Smooth muscle cell (in vitro differentiated cells): ENCODE measurements at regions not wholly inside any gene's neighbourhood (a gene's known extent, or its start where the extent isn't known, plus 50 kb on each side); places are given as distances from the start of the nearest gene placed in this dataset.

Experiments used
- DNase-seq: peaks from one replicate; lab custom pipeline; 2025; ENCODE audit not compliant: unreplicated experiment; lab: John Stamatoyannopoulos, UW
- H2AFZ ChIP-seq: fragments of 200-600 bp; sonication (generic); 2 replicates; pipeline ENCODE4 v1.6.0; 2016; ENCODE audit warnings: antibody characterized with exemption, low read depth, mild to moderate bottlenecking
- H3F3A ChIP-seq: fragments of 200-600 bp; sonication (generic); 2 replicates; pipeline ENCODE4 v1.6.0; 2017; ENCODE audit warnings: antibody characterized with exemption, low read depth
- H3K27ac ChIP-seq: fragments of 200-600 bp; sonication (generic); 2 replicates; pipeline ENCODE4 v1.5.1; 2016; ENCODE audit warnings: low read depth, mild to moderate bottlenecking
- H3K27me3 ChIP-seq: fragments of 200-600 bp; sonication (generic); 2 replicates; pipeline ENCODE4 v1.6.1; 2016; ENCODE audit warnings: low read depth, mild to moderate bottlenecking
- H3K36me3 ChIP-seq: fragments of 200-600 bp; sonication (generic); 2 replicates; pipeline ENCODE4 v1.5.1; 2016; ENCODE audit warnings: low read depth
- H3K4me1 ChIP-seq: fragments of 200-600 bp; sonication (generic); 2 replicates; pipeline ENCODE4 v1.5.1; 2016; ENCODE audit warnings: low read depth
- H3K4me2 ChIP-seq: fragments of 200-600 bp; sonication (generic); 2 replicates; pipeline ENCODE4 v1.6.0; 2016; ENCODE audit warnings: mild to moderate bottlenecking
- H3K4me3 ChIP-seq: fragments of 200-600 bp; sonication (generic); 2 replicates; pipeline ENCODE4 v1.5.1; 2016; ENCODE audit warnings: mild to moderate bottlenecking
- H3K79me2 ChIP-seq: fragments of 200-600 bp; sonication (generic); 2 replicates; pipeline ENCODE4 v1.6.0; 2016; ENCODE audit warnings: low read depth, mild to moderate bottlenecking
- H3K9ac ChIP-seq: fragments of 200-600 bp; sonication (generic); 2 replicates; pipeline ENCODE4 v1.6.0; 2016; ENCODE audit warnings: low read depth
- H3K9me3 ChIP-seq: fragments of 200-600 bp; sonication (generic); replicated peaks from 2 replicates; pipeline ENCODE4 v1.5.1; 2016; ENCODE audit warnings: low read depth
- H4K20me1 ChIP-seq: fragments of 200-600 bp; sonication (generic); 2 replicates; pipeline ENCODE4 v1.6.0; 2016; ENCODE audit warnings: low read depth
- WGBS: methylation state at CpG from one replicate; pipeline ENCODE4 v1.1.7; 2016; ENCODE audit warnings: low lambda C conversion rate; 5-methylcytosine and 5-hydroxymethylcytosine counted together
- TF ChIP-seq, protein P1 (sequence below): fragments of 200-600 bp; sonication (generic); IDR thresholded peaks from 2 replicates; pipeline ENCODE4 v1.5.1; 2017; ENCODE audit warnings: borderline replicate concordance, mild to moderate bottlenecking, antibody characterized with exemption; ENCODE audit not compliant: insufficient read depth, poor library complexity, severe bottlenecking

DNA sequence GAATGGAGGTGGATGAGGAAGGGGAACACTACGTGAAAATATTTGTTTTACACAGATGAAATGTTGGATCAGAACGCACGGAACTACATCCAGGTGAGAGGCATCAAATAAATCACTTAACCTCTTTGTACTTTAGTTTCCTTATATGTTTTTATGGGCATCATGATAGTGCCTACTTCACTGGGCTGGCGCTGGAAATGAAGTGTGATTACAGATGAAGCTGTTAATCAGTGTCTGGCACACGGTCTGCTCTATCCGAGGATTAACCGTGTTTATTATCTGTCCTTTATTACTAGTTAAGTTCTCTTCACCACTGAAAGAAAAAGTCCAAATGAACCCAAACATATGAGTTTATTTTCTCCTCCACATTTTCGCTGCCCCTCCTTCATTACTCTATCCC is 96.0 kb upstream of the TRABD2B start:
- DNase-seq = no peak
- Histone ChIP-seq H3K9ac (no peak overlapping the region), H3K27me3 (peaks cover 43% of the 10 kb centered on the region), H3K27ac (no peak overlapping the region), H3K36me3 (no peaks in the 10 kb centered on the region), H3K4me2 (no peak overlapping the region), H2AFZ (no peak overlapping the region), H4K20me1 (no peaks in the 10 kb centered on the region), H3K4me1 (no peaks in the 10 kb centered on the region), H3F3A (no peaks in the 10 kb centered on the region), H3K79me2 (no peaks in the 10 kb centered on the region), H3K4me3 (no peak overlapping the region), H3K9me3 (no peaks in the 10 kb centered on the region)
- TF ChIP-seq, protein P1, sequence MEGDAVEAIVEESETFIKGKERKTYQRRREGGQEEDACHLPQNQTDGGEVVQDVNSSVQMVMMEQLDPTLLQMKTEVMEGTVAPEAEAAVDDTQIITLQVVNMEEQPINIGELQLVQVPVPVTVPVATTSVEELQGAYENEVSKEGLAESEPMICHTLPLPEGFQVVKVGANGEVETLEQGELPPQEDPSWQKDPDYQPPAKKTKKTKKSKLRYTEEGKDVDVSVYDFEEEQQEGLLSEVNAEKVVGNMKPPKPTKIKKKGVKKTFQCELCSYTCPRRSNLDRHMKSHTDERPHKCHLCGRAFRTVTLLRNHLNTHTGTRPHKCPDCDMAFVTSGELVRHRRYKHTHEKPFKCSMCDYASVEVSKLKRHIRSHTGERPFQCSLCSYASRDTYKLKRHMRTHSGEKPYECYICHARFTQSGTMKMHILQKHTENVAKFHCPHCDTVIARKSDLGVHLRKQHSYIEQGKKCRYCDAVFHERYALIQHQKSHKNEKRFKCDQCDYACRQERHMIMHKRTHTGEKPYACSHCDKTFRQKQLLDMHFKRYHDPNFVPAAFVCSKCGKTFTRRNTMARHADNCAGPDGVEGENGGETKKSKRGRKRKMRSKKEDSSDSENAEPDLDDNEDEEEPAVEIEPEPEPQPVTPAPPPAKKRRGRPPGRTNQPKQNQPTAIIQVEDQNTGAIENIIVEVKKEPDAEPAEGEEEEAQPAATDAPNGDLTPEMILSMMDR = no peak
- 59% methylated on average over 8 of the region's 8 CpGs for WGBS

DNA sequence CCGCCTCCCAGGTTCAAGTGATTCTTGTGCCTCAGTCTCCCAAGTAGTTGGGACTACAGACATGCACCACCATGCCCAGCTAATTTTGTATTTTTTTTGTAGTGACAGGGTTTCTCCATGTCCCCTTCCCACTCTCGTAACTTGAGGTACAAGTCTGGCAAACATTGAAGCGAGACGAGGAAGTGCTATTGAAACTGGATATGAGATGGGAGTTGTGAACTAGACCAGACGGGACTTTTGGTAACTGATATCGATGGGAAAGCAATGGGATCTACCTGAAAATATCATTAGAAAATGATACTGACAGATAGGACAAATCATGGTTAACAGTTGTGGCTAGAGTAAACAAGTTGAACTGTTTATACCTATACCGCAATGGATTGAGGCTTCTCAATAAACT is 95.2 kb upstream of the TRABD2B start:
- no peak overlapping the region for H3K9ac ChIP-seq
- no peaks in the 10 kb centered on the region for H3K4me1 ChIP-seq
- no peaks in the 10 kb centered on the region for H3K36me3 ChIP-seq
- no peak overlapping the region for H3K4me2 ChIP-seq
- no peak overlapping the region for H2AFZ ChIP-seq
- 89% methylated on average over 7 of the region's 7 CpGs for WGBS
- no peak overlapping the region for H3K4me3 ChIP-seq
- H3K27me3 ChIP-seq = peaks cover 36% of the 10 kb centered on the region
- no peaks in the 10 kb centered on the region for H3F3A ChIP-seq
- TF ChIP-seq, protein P1 = no peak
- no peaks in the 10 kb centered on the region for H3K79me2 ChIP-seq
- H3K27ac ChIP-seq = no peak overlapping the region
- no peak for DNase-seq
- no peaks in the 10 kb centered on the region for H3K9me3 ChIP-seq
- no peaks in the 10 kb centered on the region for H4K20me1 ChIP-seq

DNA sequence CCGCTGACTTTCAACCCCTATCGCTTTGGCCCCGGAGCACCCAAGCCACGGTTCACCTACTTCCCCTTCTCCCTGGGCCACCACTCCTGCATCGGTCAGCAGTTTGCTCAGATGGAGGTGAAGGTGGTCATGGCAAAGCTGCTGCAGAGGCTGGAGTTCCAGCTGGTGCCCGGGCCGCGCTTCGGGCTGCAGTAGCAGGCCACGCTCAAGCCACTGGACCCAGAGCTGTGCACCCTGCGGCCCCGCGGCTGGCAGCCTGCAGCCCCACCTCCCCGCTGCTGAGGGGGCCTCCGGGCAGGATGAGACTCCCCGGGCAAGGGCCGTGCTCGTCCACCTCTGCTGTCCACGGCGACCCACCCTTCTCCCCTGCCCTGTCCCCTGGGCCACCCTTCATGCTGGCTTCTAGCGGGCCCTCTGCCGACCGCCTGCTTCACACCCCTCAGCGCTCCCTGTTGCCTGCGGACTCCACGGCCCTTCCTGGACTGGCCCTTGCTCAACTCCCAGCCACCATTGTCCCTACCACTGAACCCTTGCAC is 92.2 kb upstream of the TRABD2B start:
- WGBS = 96% methylated on average over 15 of the region's 26 CpGs
- Histone ChIP-seq H3K9ac (no peak overlapping the region), H4K20me1 (no peaks in the 10 kb centered on the region), H3K27me3 (peaks cover 28% of the 10 kb centered on the region), H3F3A (no peaks in the 10 kb centered on the region), H3K36me3 (no peaks in the 10 kb centered on the region), H2AFZ (no peak overlapping the region), H3K4me3 (no peak overlapping the region), H3K79me2 (no peaks in the 10 kb centered on the region), H3K9me3 (no peaks in the 10 kb centered on the region), H3K4me2 (no peak overlapping the region), H3K4me1 (no peaks in the 10 kb centered on the region), H3K27ac (no peak overlapping the region)
- TF ChIP-seq, protein P1 = no peak
- DNase-seq = no peak

DNA sequence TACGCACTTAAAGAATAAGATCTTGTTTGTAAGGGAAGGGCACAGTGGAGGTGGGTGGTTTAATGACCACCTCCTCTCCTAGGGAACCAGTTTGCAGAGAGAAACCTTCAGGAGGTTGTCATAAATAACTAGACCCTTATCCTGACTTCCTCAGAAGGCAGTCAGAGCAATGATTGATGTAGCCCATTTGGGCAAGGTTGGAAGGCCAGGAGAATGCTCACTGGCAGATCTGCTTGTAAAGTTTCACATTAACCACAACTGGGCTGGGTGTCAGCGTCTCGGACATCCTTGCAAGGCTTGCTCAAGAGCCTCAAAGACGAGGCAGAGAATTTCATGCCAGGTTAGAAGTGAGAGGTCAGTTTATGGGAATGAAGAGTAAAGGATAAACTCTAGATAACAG is 87.6 kb upstream of the TRABD2B start:
- Histone ChIP-seq H3K9me3 (no peaks in the 10 kb centered on the region), H3K79me2 (no peaks in the 10 kb centered on the region), H3K27me3 (no peaks in the 10 kb centered on the region), H3K27ac (no peak overlapping the region), H4K20me1 (no peaks in the 10 kb centered on the region), H3K9ac (no peak overlapping the region), H3K4me1 (no peaks in the 10 kb centered on the region), H3K4me3 (no peak overlapping the region), H3F3A (no peaks in the 10 kb centered on the region), H3K36me3 (no peaks in the 10 kb centered on the region), H3K4me2 (no peak overlapping the region), H2AFZ (no peak overlapping the region)
- DNase-seq = no peak
- TF ChIP-seq, protein P1 = no peak
- WGBS = 54% methylated on average over 4 of the region's 4 CpGs
